Upper lobe of left lung (tissue), 4 donors: ENCODE measurements at regions not wholly inside any gene's neighbourhood (a gene's known extent, or its start where the extent isn't known, plus 50 kb on each side); places are given as distances from the start of the nearest gene placed in this dataset.

Experiments
- POLR2A ChIP-seq, 4 donors: fragments of 450-650 bp; IDR thresholded peaks; one replicate each; pipeline ENCODE4 v1.5.1; 2016 to 2017; ENCODE audit warnings: antibody characterized with exemption in 4 of 4, mild to moderate bottlenecking in 2 of 4
- POLR2AphosphoS5 ChIP-seq, 2 donors: sonication (generic); formaldehyde crosslinking; IDR thresholded peaks; one replicate each; pipeline ENCODE4 v1.5.1; 2017; ENCODE audit warnings: antibody characterized with exemption in 2 of 2

GRCh38 chr6:11640486-11640885, 102.9 kb downstream of the TMEM170B start:
- TF ChIP-seq POLR2A (IDR thresholded peaks at IDR 0.05) (no peak), POLR2AphosphoS5 (IDR thresholded peaks at IDR 0.05) (no peak)
